Brain microvascular endothelial cell (primary cell): ENCODE measurements at regions not wholly inside any gene's neighbourhood (a gene's known extent, or its start where the extent isn't known, plus 50 kb on each side); places are given as distances from the start of the nearest gene placed in this dataset.
"Not testable (repeated sequence)": the region's sequence is repeated elsewhere in the genome, so short reads cannot be mapped to it uniquely, and the experiment has no call there.

Experiments
- DNase-seq: peaks from one replicate; pipeline ENCODE4 v3.0.0-alpha.2; 2020
- H3K27ac ChIP-seq: fragments of 250-450 bp; sonication (Bioruptor Pico); 2 replicates; pipeline ENCODE4 v1.5.1; 2020; ENCODE audit warnings: mild to moderate bottlenecking, moderate library complexity
- H3K27me3 ChIP-seq: fragments of 250-450 bp; sonication (Bioruptor Pico); replicated peaks from 2 replicates; pipeline ENCODE4 v1.5.1; 2020; ENCODE audit warnings: mild to moderate bottlenecking
- H3K36me3 ChIP-seq: fragments of 250-450 bp; sonication (Bioruptor Pico); replicated peaks from 2 replicates; pipeline ENCODE4 v1.5.1; 2020; ENCODE audit warnings: mild to moderate bottlenecking
- H3K4me3 ChIP-seq: 2 replicates; pipeline ENCODE4 v1.5.1; 2011; ENCODE audit warnings: low read depth, mild to moderate bottlenecking, control low read depth, low read length, moderate library complexity
- in situ Hi-C: cut with HindIII; loops from 2 replicates; pipeline ENCODE4 v1.10.0; 2017; ENCODE audit warnings: low sequenced_read_pairs, low pct_ligation_motif_present
- TF ChIP-seq, protein P1 (sequence below): IDR thresholded peaks from 2 replicates; pipeline ENCODE4 v1.5.1; 2011; ENCODE audit warnings: low read depth, mild to moderate bottlenecking, moderate library complexity, low read length, control low read depth, inconsistent platforms; ENCODE audit errors: missing control alignments

DNA sequence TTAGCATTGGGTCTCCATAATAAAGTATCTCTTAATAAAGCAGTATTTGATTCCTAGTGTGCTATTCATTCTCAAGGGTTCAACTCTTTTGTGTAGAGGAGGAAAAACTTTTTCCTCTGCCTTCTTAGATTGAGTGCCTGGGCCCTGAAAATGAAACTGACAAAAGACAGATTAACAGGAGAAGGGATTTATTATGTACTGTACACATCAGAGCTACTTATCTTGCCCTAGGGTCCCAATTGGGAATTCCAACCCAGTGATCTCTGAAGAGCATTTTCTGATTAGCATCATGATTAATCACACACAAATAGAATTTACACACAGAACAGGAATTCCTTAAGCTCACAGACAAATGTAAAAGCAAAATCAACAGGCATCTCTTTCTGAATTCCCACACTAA lies 128.9 kb downstream of the CD164 start:
- Histone ChIP-seq H3K4me3 (no peak overlapping the region), H3K27me3 (no peaks in the 10 kb centered on the region), H3K36me3 (no peaks in the 10 kb centered on the region), H3K27ac (no peak overlapping the region)
- TF ChIP-seq, protein P1, sequence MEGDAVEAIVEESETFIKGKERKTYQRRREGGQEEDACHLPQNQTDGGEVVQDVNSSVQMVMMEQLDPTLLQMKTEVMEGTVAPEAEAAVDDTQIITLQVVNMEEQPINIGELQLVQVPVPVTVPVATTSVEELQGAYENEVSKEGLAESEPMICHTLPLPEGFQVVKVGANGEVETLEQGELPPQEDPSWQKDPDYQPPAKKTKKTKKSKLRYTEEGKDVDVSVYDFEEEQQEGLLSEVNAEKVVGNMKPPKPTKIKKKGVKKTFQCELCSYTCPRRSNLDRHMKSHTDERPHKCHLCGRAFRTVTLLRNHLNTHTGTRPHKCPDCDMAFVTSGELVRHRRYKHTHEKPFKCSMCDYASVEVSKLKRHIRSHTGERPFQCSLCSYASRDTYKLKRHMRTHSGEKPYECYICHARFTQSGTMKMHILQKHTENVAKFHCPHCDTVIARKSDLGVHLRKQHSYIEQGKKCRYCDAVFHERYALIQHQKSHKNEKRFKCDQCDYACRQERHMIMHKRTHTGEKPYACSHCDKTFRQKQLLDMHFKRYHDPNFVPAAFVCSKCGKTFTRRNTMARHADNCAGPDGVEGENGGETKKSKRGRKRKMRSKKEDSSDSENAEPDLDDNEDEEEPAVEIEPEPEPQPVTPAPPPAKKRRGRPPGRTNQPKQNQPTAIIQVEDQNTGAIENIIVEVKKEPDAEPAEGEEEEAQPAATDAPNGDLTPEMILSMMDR = no peak
- DNase-seq = no peak
- in situ Hi-C loops = no loop called here

DNA sequence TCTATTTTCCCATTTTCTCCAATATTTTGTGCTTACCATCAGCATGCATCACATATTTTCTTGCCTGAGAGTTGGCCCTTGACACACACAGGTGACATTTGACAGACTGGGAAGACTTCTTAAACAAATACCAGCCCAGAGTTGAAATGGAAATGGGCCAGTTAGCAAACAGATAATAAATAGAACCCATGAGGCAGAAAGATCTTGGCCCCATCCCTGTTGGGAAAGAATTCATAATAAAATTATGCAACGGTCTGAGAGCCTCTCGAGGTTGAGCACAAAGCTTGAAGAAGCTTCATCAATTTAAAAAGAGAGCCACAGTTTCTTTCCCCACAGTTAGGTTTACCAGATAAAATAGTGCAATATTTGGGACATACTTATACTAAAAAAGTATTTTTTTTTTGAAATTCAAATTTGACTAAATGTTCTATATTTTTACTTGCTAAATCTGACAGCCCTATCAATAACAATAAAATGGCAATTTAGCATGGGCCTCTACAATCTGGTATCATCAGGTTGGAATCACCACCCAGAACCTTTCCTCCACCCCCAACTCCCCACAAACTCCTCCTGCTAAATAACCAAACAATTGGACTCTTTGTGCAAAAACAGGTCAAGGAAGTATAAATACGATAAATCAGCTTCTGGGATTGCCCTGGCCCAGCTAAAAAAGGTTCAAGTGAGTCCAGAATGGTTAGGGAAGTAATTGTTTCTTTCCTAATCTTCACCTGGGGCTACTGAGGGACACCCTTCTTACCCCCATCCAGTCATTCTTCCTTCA lies 129.8 kb downstream of the CD164 start:
- in situ Hi-C loops = no loop called here
- no peaks in the 10 kb centered on the region for H3K27me3 ChIP-seq
- no peak overlapping the region for H3K27ac ChIP-seq
- no peak overlapping the region for H3K4me3 ChIP-seq
- H3K36me3 ChIP-seq = no peaks in the 10 kb centered on the region
- TF ChIP-seq, protein P1 = no peak
- no peak for DNase-seq

DNA sequence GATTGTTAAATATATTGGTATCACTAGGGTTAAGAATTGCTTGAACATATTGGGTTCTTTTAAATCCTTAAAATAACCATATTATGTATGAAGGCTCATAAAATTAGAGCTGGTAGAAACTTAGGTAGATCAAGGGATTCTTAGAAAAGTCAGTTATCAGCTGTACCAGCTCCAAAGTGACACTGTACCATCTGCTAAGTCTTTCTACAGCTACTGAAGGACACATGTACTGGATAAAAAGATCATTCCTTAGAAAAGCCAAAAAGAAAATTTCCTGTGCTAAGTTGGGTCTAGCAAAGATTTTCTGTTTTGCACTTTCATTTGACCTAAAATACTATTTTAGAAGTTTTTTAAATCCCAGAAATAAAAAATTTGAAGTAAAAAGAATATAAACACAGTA lies 130.4 kb downstream of the CD164 start:
- in situ Hi-C loops = no loop called here
- H3K27ac ChIP-seq = no peak overlapping the region
- DNase-seq = no peak
- no peaks in the 10 kb centered on the region for H3K36me3 ChIP-seq
- H3K27me3 ChIP-seq = no peaks in the 10 kb centered on the region
- TF ChIP-seq, protein P1 = no peak
- H3K4me3 ChIP-seq = no peak overlapping the region

DNA sequence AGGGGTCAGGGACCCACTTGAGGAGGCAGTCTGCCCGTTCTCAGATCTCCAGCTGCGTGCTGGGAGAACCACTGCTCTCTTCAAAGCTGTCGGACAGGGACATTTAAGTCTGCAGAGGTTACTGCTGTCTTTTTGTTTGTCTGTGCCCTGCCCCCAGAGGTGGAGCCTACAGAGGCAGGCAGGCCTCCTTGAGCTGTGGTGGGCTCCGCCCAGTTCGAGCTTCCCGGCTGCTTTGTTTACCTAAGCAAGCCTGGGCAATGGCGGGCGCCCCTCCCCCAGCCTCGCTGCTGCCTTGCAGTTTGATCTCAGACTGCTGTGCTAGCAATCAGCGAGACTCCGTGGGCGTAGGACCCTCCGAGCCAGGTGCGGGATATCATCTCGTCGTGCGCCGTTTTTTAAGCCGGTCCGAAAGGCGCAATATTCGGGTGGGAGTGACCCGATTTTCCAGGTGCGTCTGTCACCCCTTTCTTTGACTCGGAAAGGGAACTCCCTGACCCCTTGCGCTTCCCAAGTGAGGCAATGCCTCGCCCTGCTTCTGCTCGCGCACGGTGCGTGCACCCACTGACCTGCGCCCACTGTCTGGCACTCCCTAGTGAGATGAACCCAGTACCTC lies 131.6 kb downstream of the CD164 start:
- DNase-seq, in situ Hi-C loops, H3K27ac ChIP-seq, H3K36me3 ChIP-seq, H3K4me3 ChIP-seq, H3K27me3 ChIP-seq: not testable (repeated sequence)

DNA sequence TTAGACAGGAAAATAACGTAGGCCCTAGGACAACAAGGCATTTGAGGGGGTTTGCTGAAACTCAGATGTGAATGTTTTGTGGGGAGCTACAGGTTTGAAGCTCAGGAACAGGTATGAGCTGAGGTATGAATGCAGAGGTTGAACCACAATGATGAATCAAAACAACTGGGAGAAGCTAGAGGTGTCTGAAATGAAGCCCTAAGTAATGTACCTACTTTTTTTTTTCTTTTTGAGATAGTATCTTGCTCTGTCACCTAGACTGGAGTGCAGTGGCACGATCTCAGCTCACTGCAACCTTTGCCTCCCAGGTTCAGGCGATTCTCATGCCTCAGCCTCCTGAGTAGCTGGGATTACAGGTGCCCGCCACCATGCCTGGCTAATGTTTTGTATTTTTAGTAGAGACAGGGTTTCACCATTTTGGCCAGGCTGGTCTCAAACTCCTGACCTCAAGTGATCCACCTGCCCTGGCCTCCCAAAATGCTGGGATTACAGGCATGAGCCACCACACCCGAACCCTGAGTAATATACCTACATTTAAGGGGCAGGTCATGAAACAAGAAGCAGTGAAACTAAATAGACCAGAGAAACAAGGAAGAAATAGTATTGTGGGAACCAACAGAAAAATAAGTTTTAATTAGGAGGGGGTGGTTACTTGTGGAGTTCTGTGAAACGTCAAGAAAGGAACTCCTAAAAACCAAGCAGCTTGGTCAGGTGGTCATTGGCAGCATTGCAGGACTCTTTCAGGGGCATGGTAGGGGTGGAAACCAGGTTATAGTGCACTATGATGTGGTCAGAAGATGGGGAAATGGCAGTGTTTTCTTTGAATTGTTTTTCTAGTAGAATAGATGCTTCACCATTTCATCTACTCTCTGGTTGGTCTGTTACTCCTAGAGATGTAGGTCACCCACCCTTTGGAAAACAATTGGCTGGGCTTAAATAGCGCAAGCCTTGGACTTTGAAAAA lies 138.1 kb downstream of the CD164 start:
- Histone ChIP-seq H3K4me3 (no peak overlapping the region), H3K27me3 (no peaks in the 10 kb centered on the region), H3K27ac (no peak overlapping the region), H3K36me3 (no peaks in the 10 kb centered on the region)
- in situ Hi-C loops = no loop called here
- DNase-seq = no peak
- TF ChIP-seq, protein P1 = no peak

DNA sequence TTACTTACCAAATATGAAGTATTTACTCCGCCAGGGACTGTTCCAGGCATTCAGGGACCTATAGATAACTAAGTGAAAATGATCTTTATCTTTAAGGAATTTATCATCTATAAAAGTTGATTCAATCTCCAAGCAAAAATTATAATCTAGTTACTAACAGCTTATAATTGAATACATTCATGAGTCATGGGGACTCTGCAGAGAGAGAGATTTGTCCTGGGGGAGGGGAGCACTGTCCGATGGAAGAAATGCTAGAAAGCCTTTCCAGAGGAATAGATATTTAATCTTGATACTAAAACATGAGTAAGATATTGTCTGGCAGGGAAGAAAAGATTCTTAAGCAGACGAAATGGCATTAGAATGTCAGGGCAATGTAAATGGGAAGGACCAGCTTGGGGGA lies 139.3 kb downstream of the CD164 start:
- H3K36me3 ChIP-seq = no peaks in the 10 kb centered on the region
- H3K27me3 ChIP-seq = no peaks in the 10 kb centered on the region
- no peak overlapping the region for H3K4me3 ChIP-seq
- no peak overlapping the region for H3K27ac ChIP-seq
- in situ Hi-C loops = no loop called here
- no peak for DNase-seq
- TF ChIP-seq, protein P1 = no peak
